Activated naive CD4-positive, alpha-beta T cell (primary cell): ENCODE measurements at regions not wholly inside any gene's neighbourhood (a gene's known extent, or its start where the extent isn't known, plus 50 kb on each side); places are given as distances from the start of the nearest gene placed in this dataset.

ENCODE experiments used
- DNase-seq, 4 experiments: peaks; one replicate each; lab custom pipeline; 2025; lab: John Stamatoyannopoulos, UW

- DNase-seq = no peak
Measured at GRCh38 chr2:144156736-144157640, 362.9 kb downstream of the ZEB2 start.

- no peak for DNase-seq
Measured at GRCh38 chr2:144154205-144154604, 365.7 kb downstream of the ZEB2 start.

- no peak for DNase-seq
Measured at GRCh38 chr2:144152817-144153271, 367.1 kb downstream of the ZEB2 start.

GRCh38 chr2:144151851-144152250, 368.1 kb downstream of the ZEB2 start:
- DNase-seq = no peak

GRCh38 chr2:144151405-144151804, 368.5 kb downstream of the ZEB2 start:
- no peak for DNase-seq

- DNase-seq = no peak
Measured at GRCh38 chr2:144147356-144147755, 372.6 kb downstream of the ZEB2 start.

- no peak for DNase-seq
Measured at GRCh38 chr2:144146876-144147275, 373.0 kb downstream of the ZEB2 start.

- DNase-seq = no peak
Measured at GRCh38 chr2:144146076-144146475, 373.8 kb downstream of the ZEB2 start.

GRCh38 chr2:144143294-144144151, 376.4 kb downstream of the ZEB2 start:
- no peak for DNase-seq

- DNase-seq = no peak
Measured at GRCh38 chr2:144140891-144141290, 379.0 kb downstream of the ZEB2 start.

GRCh38 chr2:144137705-144138428, 382.1 kb downstream of the ZEB2 start:
- DNase-seq = no peak

GRCh38 chr2:144137272-144137671, 382.6 kb downstream of the ZEB2 start:
- DNase-seq = no peak

- no peak for DNase-seq
Measured at GRCh38 chr2:144136297-144137010, 383.5 kb downstream of the ZEB2 start.

- no peak for DNase-seq
Measured at GRCh38 chr2:144133936-144134665, 385.8 kb downstream of the ZEB2 start.

- DNase-seq = no peak
Measured at GRCh38 chr2:144132357-144132756, 387.6 kb downstream of the ZEB2 start.

- DNase-seq = no peak
Measured at GRCh38 chr2:144131042-144131441, 388.9 kb downstream of the ZEB2 start.

- no peak for DNase-seq
Measured at GRCh38 chr2:144130551-144130950, 389.4 kb downstream of the ZEB2 start.

GRCh38 chr2:144128130-144128746, 391.7 kb downstream of the ZEB2 start:
- DNase-seq = no peak

- no peak for DNase-seq
Measured at GRCh38 chr2:144127693-144128092, 392.2 kb downstream of the ZEB2 start.

- no peak for DNase-seq
Measured at GRCh38 chr2:144126302-144126701, 393.6 kb downstream of the ZEB2 start.
